Mesothelial cell of epicardium (in vitro differentiated cells): ENCODE measurements at regions not wholly inside any gene's neighbourhood (a gene's known extent, or its start where the extent isn't known, plus 50 kb on each side); places are given as distances from the start of the nearest gene placed in this dataset.

Experiments
- DNase-seq, 2 experiments: peaks; one replicate each; pipeline ENCODE4 v3.0.0; 2021; ENCODE audit warnings: low spot score in 2 of 2; ENCODE audit not compliant: unreplicated experiment in 2 of 2
- H3K27ac Mint-ChIP-seq: 2 replicates; pipeline ENCODE4 v1.8.0; 2021; ENCODE audit warnings: mixed read lengths
- H3K27me3 Mint-ChIP-seq: 2 replicates; pipeline ENCODE4 v1.8.0; 2021; ENCODE audit warnings: low read depth, mixed read lengths
- H3K36me3 Mint-ChIP-seq: 2 replicates; pipeline ENCODE4 v1.8.0; 2021; ENCODE audit warnings: mixed read lengths
- H3K4me1 Mint-ChIP-seq: 2 replicates; pipeline ENCODE4 v1.8.0; 2021; ENCODE audit warnings: mixed read lengths
- H3K4me3 Mint-ChIP-seq: 2 replicates; pipeline ENCODE4 v1.8.0; 2021; ENCODE audit warnings: mild to moderate bottlenecking, moderate library complexity, mixed read lengths
- H3K9me3 Mint-ChIP-seq: 2 replicates; pipeline ENCODE4 v1.8.0; 2021; ENCODE audit warnings: mixed read lengths
- CTCF ChIP-seq: fragments of 200-600 bp; sonication (generic); IDR thresholded peaks from one replicate; pipeline ENCODE4 v1.5.0; 2021; ENCODE audit warnings: antibody characterized with exemption; ENCODE audit not compliant: unreplicated experiment

DNA sequence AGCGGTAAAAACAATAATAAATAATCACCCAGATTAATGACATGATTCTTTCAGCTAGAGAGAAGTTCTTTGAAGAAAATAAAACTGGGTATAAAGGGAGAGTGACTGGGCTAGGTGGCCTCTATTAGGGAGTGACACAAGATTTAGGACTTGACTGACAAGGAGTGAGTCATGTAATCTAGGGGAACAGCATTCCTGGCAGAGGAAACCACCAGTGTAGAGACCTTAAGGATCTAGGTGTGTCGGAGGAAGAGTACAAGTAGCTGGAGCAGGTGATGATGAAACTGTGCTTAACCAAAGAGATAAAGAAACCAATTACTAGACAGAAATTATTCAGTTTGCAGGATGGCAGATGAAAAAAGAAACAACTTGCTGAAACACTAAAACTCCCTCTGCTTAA lies 248.0 kb downstream of the RFC3 start:
- H3K27me3 Mint-ChIP-seq: no peaks in the 10 kb centered on the region
- H3K36me3 Mint-ChIP-seq: peaks cover 6% of the 10 kb centered on the region
- TF ChIP-seq CTCF: no peak
- no peak overlapping the region for H3K4me3 Mint-ChIP-seq
- H3K9me3 Mint-ChIP-seq: peaks cover 25% of the 10 kb centered on the region
- H3K27ac Mint-ChIP-seq: no peak overlapping the region
- no peak for DNase-seq
- peaks cover 11% of the 10 kb centered on the region for H3K4me1 Mint-ChIP-seq

DNA sequence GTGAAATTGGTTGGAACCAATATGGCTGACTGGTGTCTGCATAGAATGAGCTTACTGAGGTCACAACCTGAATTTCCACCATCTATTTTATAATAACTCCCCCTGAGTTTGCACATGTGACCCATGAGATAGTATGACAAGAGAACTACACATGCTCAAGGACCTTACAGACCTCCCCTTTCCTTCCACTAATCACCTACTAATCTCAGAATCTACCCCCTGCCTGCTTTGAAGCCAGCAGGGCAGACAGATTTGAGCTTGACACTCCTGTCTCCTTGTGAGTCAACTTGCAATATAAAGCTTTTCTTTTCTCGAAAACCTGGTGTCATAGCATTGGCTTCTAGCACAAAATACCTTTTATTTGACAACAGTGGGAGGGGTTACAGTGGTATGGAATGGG lies 248.4 kb downstream of the RFC3 start:
- H3K36me3 Mint-ChIP-seq: peaks cover 8% of the 10 kb centered on the region
- H3K4me1 Mint-ChIP-seq: peaks cover 15% of the 10 kb centered on the region
- H3K27me3 Mint-ChIP-seq: no peaks in the 10 kb centered on the region
- DNase-seq: no peak
- no peak for TF ChIP-seq CTCF
- peaks cover 29% of the 10 kb centered on the region for H3K9me3 Mint-ChIP-seq
- no peak overlapping the region for H3K4me3 Mint-ChIP-seq
- no peak overlapping the region for H3K27ac Mint-ChIP-seq

- Mint-ChIP-seq H3K27me3 (no peaks in the 10 kb centered on the region), H3K4me1 (peaks cover 7% of the 10 kb centered on the region), H3K9me3 (peaks cover 49% of the 10 kb centered on the region), H3K27ac (no peak overlapping the region), H3K36me3 (peaks cover 14% of the 10 kb centered on the region), H3K4me3 (no peak overlapping the region)
- TF ChIP-seq CTCF: no peak
- no peak for DNase-seq
Measured at GRCh38 chr13:34070006-34070405, 252.1 kb downstream of the RFC3 start.

GRCh38 chr13:34070544-34071303 lies 252.8 kb downstream of the RFC3 start:
- Mint-ChIP-seq H3K36me3 (peaks cover 14% of the 10 kb centered on the region), H3K4me3 (no peak overlapping the region), H3K27ac (no peak overlapping the region), H3K4me1 (peaks cover 7% of the 10 kb centered on the region), H3K27me3 (no peaks in the 10 kb centered on the region), H3K9me3 (peaks cover 47% of the 10 kb centered on the region)
- no peak for DNase-seq
- no peak for TF ChIP-seq CTCF

DNA sequence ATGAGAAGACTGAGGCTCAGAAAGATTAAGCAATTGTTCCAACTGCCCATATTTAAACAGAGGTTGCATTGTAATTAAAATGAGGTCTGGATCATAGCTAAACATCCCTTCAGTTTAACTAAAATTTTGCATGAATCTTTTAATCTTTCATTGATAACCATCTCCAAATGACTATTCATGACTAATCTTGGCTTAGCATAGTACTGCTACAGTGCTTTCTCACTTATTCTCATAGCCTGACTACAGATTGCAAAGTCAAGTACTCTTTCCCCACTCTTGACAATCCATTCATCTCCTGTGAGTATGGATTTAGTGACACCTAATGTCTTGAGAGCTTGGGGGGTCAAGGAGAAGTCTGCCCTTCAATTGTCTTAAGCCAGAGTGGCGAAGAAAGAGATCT lies 258.4 kb downstream of the RFC3 start:
- Mint-ChIP-seq H3K9me3 (peaks cover 26% of the 10 kb centered on the region), H3K36me3 (peaks cover 6% of the 10 kb centered on the region), H3K27ac (no peak overlapping the region), H3K4me1 (peaks cover 3% of the 10 kb centered on the region), H3K27me3 (no peaks in the 10 kb centered on the region), H3K4me3 (no peak overlapping the region)
- no peak for TF ChIP-seq CTCF
- no peak for DNase-seq
